ENCODE measurements at regions not wholly inside any gene's neighbourhood (a gene's known extent, or its start where the extent isn't known, plus 50 kb on each side); places are given as distances from the start of the nearest gene placed in this dataset.

GRCh38 chr4:66555301-66555700 lies 885.0 kb upstream of the EPHA5 start:
- no peak for TF ChIP-seq POLR2AphosphoS5 (IDR thresholded peaks at IDR 0.05; ENCODE audit: low read depth, low read length)
- no peak for TF ChIP-seq POLR2A (IDR thresholded peaks at IDR 0.05; ENCODE audit: low read depth, low read length)
- no peak for TF ChIP-seq TAF1 (IDR thresholded peaks at IDR 0.05; ENCODE audit: low read depth, low read length)
